ENCODE measurements at regions not wholly inside any gene's neighbourhood (a gene's known extent, or its start where the extent isn't known, plus 50 kb on each side); places are given as distances from the start of the nearest gene placed in this dataset.
A peak's percentile ranks its signal among the peaks of the same experiment; 100 is the strongest.

- Histone ChIP-seq H3K4me1 (ENCODE audit: control insufficient read depth in 1 of 2, insufficient read depth in 2 of 2, low read length in 2 of 2) (peaks cover 0 to 8% of the 10 kb centered on the region in 2 donors), H2AFZ (ENCODE audit: insufficient read depth, low read depth, low read length, poor library complexity, severe bottlenecking) (no peak overlapping the region), H3K9ac (ENCODE audit: insufficient read depth, low read length, poor library complexity, severe bottlenecking) (no peak overlapping the region), H3K27ac (ENCODE audit: low read depth in 1 of 2, low read length in 2 of 2) (no peak overlapping the region), H3K4me2 (replicated peaks; ENCODE audit: extremely low read depth, low read length, poor library complexity, severe bottlenecking) (no peak overlapping the region), H3K4me3 (replicated peaks in 1 of 3; ENCODE audit: low read depth in 2 of 3, low read length in 3 of 3) (no peak overlapping the region), H3K79me2 (ENCODE audit: insufficient read depth, low read length) (no peaks in the 10 kb centered on the region), H3K9me3 (replicated peaks in 1 of 2; ENCODE audit: control insufficient read depth in 1 of 2, insufficient read depth in 1 of 2, low read length in 2 of 2) (no peaks in the 10 kb centered on the region), H3K27me3 (ENCODE audit: control insufficient read depth in 2 of 2, insufficient read depth in 2 of 2, low read length in 2 of 2) (no peaks in the 10 kb centered on the region), H4K20me1 (ENCODE audit: insufficient read depth, low read length) (no peaks in the 10 kb centered on the region), H3K36me3 (replicated peaks in 1 of 2; ENCODE audit: control insufficient read depth in 1 of 2, insufficient read depth in 2 of 2, low read length in 2 of 2) (no peaks in the 10 kb centered on the region)
- Mint-ChIP-seq H3K36me3 (no peaks in the 10 kb centered on the region), H3K27me3 (ENCODE audit: low read depth in 3 of 3) (peaks cover 1 to 3% (median 3%) of the 10 kb centered on the region in 3 donors), H3K27ac (peak overlapping the region in 4 of 7 donors; percentile 42 to 77 (median 54)), H3K4me1 (peaks cover 4% of the 10 kb centered on the region), H3K4me3 (no peak overlapping the region), H3K9me3 (peaks cover 0 to 3% (median 1%) of the 10 kb centered on the region in 7 donors)
- DNase-seq, result peak in 1 of 3 donors; percentile 34
- WGBS (ENCODE audit: insufficient coverage), result no CpG with 5 or more reads among the region's 5 CpGs
- intact Hi-C loops (cut with micrococcal nuclease), result no loop called here
- TF ChIP-seq, protein P1, sequence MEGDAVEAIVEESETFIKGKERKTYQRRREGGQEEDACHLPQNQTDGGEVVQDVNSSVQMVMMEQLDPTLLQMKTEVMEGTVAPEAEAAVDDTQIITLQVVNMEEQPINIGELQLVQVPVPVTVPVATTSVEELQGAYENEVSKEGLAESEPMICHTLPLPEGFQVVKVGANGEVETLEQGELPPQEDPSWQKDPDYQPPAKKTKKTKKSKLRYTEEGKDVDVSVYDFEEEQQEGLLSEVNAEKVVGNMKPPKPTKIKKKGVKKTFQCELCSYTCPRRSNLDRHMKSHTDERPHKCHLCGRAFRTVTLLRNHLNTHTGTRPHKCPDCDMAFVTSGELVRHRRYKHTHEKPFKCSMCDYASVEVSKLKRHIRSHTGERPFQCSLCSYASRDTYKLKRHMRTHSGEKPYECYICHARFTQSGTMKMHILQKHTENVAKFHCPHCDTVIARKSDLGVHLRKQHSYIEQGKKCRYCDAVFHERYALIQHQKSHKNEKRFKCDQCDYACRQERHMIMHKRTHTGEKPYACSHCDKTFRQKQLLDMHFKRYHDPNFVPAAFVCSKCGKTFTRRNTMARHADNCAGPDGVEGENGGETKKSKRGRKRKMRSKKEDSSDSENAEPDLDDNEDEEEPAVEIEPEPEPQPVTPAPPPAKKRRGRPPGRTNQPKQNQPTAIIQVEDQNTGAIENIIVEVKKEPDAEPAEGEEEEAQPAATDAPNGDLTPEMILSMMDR (IDR thresholded peaks at IDR 0.05), result no peak
These were observed 667.6 kb upstream of the TBX3 start for GRCh38 chr12:115351514-115352077.

DNA sequence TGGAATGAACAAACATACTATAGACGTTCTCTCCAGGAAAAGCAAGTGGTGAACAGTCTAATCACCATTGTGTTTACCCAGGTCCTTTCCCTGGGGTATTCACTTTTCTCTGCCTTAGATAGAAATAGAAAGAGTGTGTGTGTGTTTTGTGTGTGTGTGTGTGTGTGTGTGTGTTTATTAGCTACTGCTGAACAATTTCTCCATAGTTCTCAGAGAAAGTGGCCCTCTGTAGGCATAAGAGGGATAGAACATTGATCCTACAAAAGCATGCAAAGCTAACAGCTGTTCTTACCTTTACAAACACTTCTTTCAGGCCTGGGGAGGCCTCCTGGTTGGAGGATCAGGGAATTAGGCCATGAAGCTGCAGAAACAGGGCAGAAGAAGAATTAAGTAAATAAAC lies 665.7 kb upstream of the TBX3 start:
- Histone ChIP-seq H3K9me3 (replicated peaks in 1 of 2; ENCODE audit: control insufficient read depth in 1 of 2, insufficient read depth in 1 of 2, low read length in 2 of 2) (no peaks in the 10 kb centered on the region), H4K20me1 (ENCODE audit: insufficient read depth, low read length) (no peaks in the 10 kb centered on the region), H3K4me2 (replicated peaks; ENCODE audit: extremely low read depth, low read length, poor library complexity, severe bottlenecking) (no peak overlapping the region), H3K4me3 (replicated peaks in 1 of 3; ENCODE audit: low read depth in 2 of 3, low read length in 3 of 3) (no peak overlapping the region), H2AFZ (ENCODE audit: insufficient read depth, low read depth, low read length, poor library complexity, severe bottlenecking) (no peak overlapping the region), H3K27me3 (ENCODE audit: control insufficient read depth in 2 of 2, insufficient read depth in 2 of 2, low read length in 2 of 2) (no peaks in the 10 kb centered on the region), H3K27ac (ENCODE audit: low read depth in 1 of 2, low read length in 2 of 2) (no peak overlapping the region), H3K36me3 (replicated peaks in 1 of 2; ENCODE audit: control insufficient read depth in 1 of 2, insufficient read depth in 2 of 2, low read length in 2 of 2) (no peaks in the 10 kb centered on the region), H3K9ac (ENCODE audit: insufficient read depth, low read length, poor library complexity, severe bottlenecking) (no peak overlapping the region), H3K4me1 (ENCODE audit: control insufficient read depth in 1 of 2, insufficient read depth in 2 of 2, low read length in 2 of 2) (peaks cover 0 to 8% of the 10 kb centered on the region in 2 donors), H3K79me2 (ENCODE audit: insufficient read depth, low read length) (no peaks in the 10 kb centered on the region)
- TF ChIP-seq, protein P1 (IDR thresholded peaks at IDR 0.05), result no peak
- H3K4me3 Mint-ChIP-seq, result no peak overlapping the region
- no peaks in the 10 kb centered on the region for H3K36me3 Mint-ChIP-seq
- WGBS (ENCODE audit: insufficient coverage), result no CpG with 5 or more reads among the region's 1 CpG
- peaks cover 1 to 3% (median 1%) of the 10 kb centered on the region in 3 donors for H3K27me3 Mint-ChIP-seq (ENCODE audit: low read depth in 3 of 3)
- peaks cover 0 to 6% (median 3%) of the 10 kb centered on the region in 7 donors for H3K9me3 Mint-ChIP-seq
- H3K27ac Mint-ChIP-seq, result no peak overlapping the region
- no peak for DNase-seq
- H3K4me1 Mint-ChIP-seq, result peaks cover 4% of the 10 kb centered on the region
- intact Hi-C loops (cut with micrococcal nuclease), result no loop called here
